Osteocyte (in vitro differentiated cells): ENCODE measurements at regions not wholly inside any gene's neighbourhood (a gene's known extent, or its start where the extent isn't known, plus 50 kb on each side); places are given as distances from the start of the nearest gene placed in this dataset.

Experiments used
- DNase-seq: peaks from one replicate; pipeline ENCODE4 v3.0.0; 2021; ENCODE audit warnings: mixed read lengths; ENCODE audit not compliant: unreplicated experiment; ENCODE audit errors: extremely low spot score
- H3K27ac Mint-ChIP-seq: one replicate; pipeline ENCODE4 v1.8.0; 2021; ENCODE audit warnings: mild to moderate bottlenecking, mixed read lengths; ENCODE audit not compliant: unreplicated experiment
- H3K27me3 Mint-ChIP-seq: one replicate; pipeline ENCODE4 v1.8.0; 2021; ENCODE audit warnings: mixed read lengths; ENCODE audit not compliant: unreplicated experiment
- H3K36me3 Mint-ChIP-seq: one replicate; pipeline ENCODE4 v1.8.0; 2021; ENCODE audit warnings: mixed read lengths; ENCODE audit not compliant: unreplicated experiment
- H3K4me1 Mint-ChIP-seq: one replicate; pipeline ENCODE4 v1.8.0; 2021; ENCODE audit warnings: mixed read lengths; ENCODE audit not compliant: unreplicated experiment
- H3K4me3 Mint-ChIP-seq: one replicate; pipeline ENCODE4 v1.8.0; 2021; ENCODE audit warnings: mild to moderate bottlenecking, moderate library complexity, mixed read lengths; ENCODE audit not compliant: unreplicated experiment
- H3K9me3 Mint-ChIP-seq: one replicate; pipeline ENCODE4 v1.8.0; 2021; ENCODE audit warnings: mixed read lengths; ENCODE audit not compliant: unreplicated experiment
- CTCF ChIP-seq: fragments of 200-600 bp; sonication (generic); IDR thresholded peaks from 2 replicates; pipeline ENCODE4 v1.5.0; 2021; ENCODE audit warnings: antibody characterized with exemption, mild to moderate bottlenecking, moderate library complexity

DNA sequence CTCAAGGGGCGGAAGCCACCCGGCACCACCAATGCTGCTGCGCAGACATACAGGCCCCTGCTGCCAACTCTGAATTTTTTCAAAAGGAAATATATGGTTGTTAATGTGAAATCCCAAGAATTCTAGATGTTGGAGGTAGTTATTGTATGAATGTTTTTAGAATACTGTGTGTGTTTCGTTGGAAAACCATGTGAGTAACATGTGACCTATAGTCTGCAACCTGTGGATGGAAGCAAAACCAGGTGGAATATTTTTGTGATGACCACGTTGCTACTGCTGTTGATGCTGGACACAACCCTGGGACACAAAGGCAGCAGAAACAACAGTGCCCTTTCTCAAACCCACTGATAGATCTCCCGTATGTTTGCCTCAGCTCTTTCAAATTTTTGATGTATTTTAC lies 376.3 kb upstream of the SALL1 start:
- Mint-ChIP-seq H3K36me3 (no peaks in the 10 kb centered on the region), H3K4me1 (no peaks in the 10 kb centered on the region), H3K27me3 (no peaks in the 10 kb centered on the region), H3K4me3 (no peak overlapping the region), H3K9me3 (peaks cover 13% of the 10 kb centered on the region), H3K27ac (no peak overlapping the region)
- DNase-seq: no peak
- TF ChIP-seq CTCF: no peak

DNA sequence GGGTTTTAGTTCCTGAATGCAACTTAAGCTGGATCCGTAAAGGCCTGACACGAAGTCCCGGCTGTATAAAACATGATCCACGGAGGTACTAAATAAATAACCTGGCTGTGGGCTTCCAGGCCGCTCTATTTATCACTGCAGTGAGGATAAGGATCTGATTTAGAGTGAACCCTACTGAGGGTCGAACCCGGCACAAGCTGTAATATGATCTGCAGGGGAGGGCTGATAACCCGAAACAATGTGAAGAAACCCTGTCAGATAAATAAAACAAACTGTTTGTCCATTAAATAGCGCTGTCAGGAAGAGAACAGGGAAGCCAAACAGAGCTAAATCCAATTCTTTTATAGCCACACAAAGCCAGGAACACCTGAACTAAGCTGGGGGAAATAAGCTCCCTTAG lies 375.6 kb upstream of the SALL1 start:
- no peaks in the 10 kb centered on the region for H3K27me3 Mint-ChIP-seq
- H3K4me1 Mint-ChIP-seq: no peaks in the 10 kb centered on the region
- TF ChIP-seq CTCF: no peak
- H3K9me3 Mint-ChIP-seq: peaks cover 18% of the 10 kb centered on the region
- H3K36me3 Mint-ChIP-seq: no peaks in the 10 kb centered on the region
- H3K27ac Mint-ChIP-seq: no peak overlapping the region
- H3K4me3 Mint-ChIP-seq: no peak overlapping the region
- DNase-seq: no peak

- H3K27ac Mint-ChIP-seq: no peak overlapping the region
- no peak for TF ChIP-seq CTCF
- no peak overlapping the region for H3K4me3 Mint-ChIP-seq
- no peak for DNase-seq
- no peaks in the 10 kb centered on the region for H3K4me1 Mint-ChIP-seq
- peaks cover 23% of the 10 kb centered on the region for H3K9me3 Mint-ChIP-seq
- H3K27me3 Mint-ChIP-seq: no peaks in the 10 kb centered on the region
- H3K36me3 Mint-ChIP-seq: no peaks in the 10 kb centered on the region
Observed at GRCh38 chr16:51524555-51525373, 373.7 kb upstream of the SALL1 start.

DNA sequence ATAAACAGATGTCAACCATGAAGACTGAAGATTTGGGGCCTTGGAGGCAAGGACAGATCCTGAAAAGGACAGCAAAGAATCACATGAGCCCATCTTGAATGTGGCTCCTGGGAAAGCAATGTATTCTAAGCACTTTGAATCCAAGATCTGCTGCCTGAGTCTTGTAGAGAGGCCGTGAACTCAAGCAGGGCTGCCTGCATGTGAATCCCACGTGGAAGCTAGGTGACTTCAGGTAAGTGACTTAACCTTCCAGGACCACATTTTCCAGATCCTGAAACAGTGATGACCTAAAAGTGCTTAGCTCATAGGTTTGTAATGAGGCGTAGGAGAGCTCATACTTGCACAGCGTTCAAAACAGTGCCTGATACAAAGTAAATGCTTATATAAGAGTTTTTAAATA lies 373.0 kb upstream of the SALL1 start:
- DNase-seq: no peak
- H3K9me3 Mint-ChIP-seq: peaks cover 28% of the 10 kb centered on the region
- no peak overlapping the region for H3K4me3 Mint-ChIP-seq
- TF ChIP-seq CTCF: no peak
- no peaks in the 10 kb centered on the region for H3K27me3 Mint-ChIP-seq
- no peak overlapping the region for H3K27ac Mint-ChIP-seq
- H3K4me1 Mint-ChIP-seq: no peaks in the 10 kb centered on the region
- H3K36me3 Mint-ChIP-seq: no peaks in the 10 kb centered on the region

GRCh38 chr16:51523400-51523799 lies 372.3 kb upstream of the SALL1 start:
- DNase-seq: no peak
- no peak overlapping the region for H3K27ac Mint-ChIP-seq
- TF ChIP-seq CTCF: no peak
- H3K4me3 Mint-ChIP-seq: no peak overlapping the region
- no peaks in the 10 kb centered on the region for H3K4me1 Mint-ChIP-seq
- no peaks in the 10 kb centered on the region for H3K36me3 Mint-ChIP-seq
- peaks cover 28% of the 10 kb centered on the region for H3K9me3 Mint-ChIP-seq
- no peaks in the 10 kb centered on the region for H3K27me3 Mint-ChIP-seq
